ENCODE measurements at regions not wholly inside any gene's neighbourhood (a gene's known extent, or its start where the extent isn't known, plus 50 kb on each side); places are given as distances from the start of the nearest gene placed in this dataset.

DNA sequence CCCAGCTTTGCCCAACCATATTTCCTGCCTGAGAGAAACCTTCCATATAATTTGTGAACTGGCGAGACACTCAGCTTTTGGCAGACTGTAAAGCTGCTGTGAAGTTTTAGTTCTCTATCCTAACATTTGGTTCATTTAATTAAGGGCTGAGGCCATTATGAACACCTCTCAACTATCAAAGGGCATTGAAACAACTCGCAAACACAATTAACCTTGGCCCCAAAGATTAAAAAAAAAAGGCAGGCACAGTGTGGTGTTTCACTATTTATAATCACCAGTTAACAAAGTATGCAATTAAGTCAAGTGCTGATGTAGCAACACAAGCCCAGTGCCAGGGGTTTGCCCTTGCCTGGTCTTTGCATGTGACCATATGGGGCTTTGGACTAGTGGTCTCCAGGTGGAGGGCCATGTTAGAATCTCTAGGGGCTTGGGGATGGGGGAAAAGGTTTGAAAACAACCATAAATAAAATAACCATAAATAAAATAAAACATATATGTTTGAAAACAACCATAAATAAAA, 297.6 kb upstream of the SKOR2 start:
- no peak for TF ChIP-seq CTCF (conservative IDR thresholded peaks at IDR 0.05; ENCODE audit: control insufficient read depth, insufficient read depth, low read depth, low read length)
- H3K4me3 ChIP-seq (ENCODE audit: control insufficient read depth, low read depth, low read length), result no peak overlapping the region
- DNase-seq (ENCODE audit: low read depth), result no peak

- no peak overlapping the region for H3K4me3 ChIP-seq (ENCODE audit: control insufficient read depth, low read depth, low read length)
- TF ChIP-seq CTCF (conservative IDR thresholded peaks at IDR 0.05; ENCODE audit: control insufficient read depth, insufficient read depth, low read depth, low read length), result no peak
- DNase-seq (ENCODE audit: low read depth), result no peak
Observed at GRCh38 chr18:47547539-47548202, 296.2 kb upstream of the SKOR2 start.

DNA sequence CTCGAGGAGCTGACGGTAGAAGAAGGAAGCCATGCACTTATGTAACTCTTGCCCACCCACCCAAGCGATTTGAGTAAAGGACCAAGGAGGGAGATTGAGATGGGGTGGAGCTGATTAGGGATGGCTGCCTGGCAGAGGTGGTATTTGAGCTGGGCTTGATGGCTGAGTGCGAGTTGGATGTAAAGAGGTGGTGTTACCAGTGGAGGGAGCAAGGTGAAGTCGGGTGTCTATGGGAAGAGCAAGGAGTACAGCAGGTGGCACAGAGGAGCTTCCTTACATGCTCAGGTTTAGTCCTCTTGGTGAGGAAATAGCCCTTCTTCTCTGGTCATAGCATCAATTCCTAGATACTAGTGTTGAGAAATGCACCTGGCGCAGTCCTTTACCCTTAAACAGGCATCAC, 294.2 kb upstream of the SKOR2 start:
- no peak for TF ChIP-seq CTCF (conservative IDR thresholded peaks at IDR 0.05; ENCODE audit: control insufficient read depth, insufficient read depth, low read depth, low read length)
- DNase-seq (ENCODE audit: low read depth), result no peak
- H3K4me3 ChIP-seq (ENCODE audit: control insufficient read depth, low read depth, low read length), result no peak overlapping the region

DNA sequence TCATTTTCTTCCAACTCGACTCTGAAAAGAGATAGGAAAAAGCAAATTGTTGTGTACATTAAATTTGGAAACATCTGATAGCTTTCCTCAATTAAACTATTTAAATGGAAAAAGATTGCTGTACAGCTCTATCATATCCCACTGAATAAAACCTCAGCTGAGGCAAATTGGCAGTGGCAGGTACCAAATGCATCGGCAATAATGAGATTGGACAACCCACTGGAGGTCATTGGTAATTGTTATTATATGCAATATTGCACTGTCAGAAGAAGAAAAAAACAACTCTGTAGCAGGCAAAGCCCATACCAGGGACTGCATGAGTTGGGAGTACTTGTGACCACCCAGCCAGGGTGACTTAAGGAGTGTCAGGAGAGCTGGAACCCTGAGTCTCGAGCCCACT, 291.6 kb upstream of the SKOR2 start:
- no peak for DNase-seq (ENCODE audit: low read depth)
- no peak for TF ChIP-seq CTCF (conservative IDR thresholded peaks at IDR 0.05; ENCODE audit: control insufficient read depth, insufficient read depth, low read depth, low read length)
- no peak overlapping the region for H3K4me3 ChIP-seq (ENCODE audit: control insufficient read depth, low read depth, low read length)

GRCh38 chr18:47542551-47542950, 291.1 kb upstream of the SKOR2 start:
- DNase-seq (ENCODE audit: low read depth), result no peak
- TF ChIP-seq CTCF (conservative IDR thresholded peaks at IDR 0.05; ENCODE audit: control insufficient read depth, insufficient read depth, low read depth, low read length), result no peak
- no peak overlapping the region for H3K4me3 ChIP-seq (ENCODE audit: control insufficient read depth, low read depth, low read length)

GRCh38 chr18:47531717-47532116, 280.3 kb upstream of the SKOR2 start:
- DNase-seq (ENCODE audit: low read depth), result no peak
- H3K4me3 ChIP-seq (ENCODE audit: control insufficient read depth, low read depth, low read length), result no peak overlapping the region
- TF ChIP-seq CTCF (conservative IDR thresholded peaks at IDR 0.05; ENCODE audit: control insufficient read depth, insufficient read depth, low read depth, low read length), result no peak
